GM12865 (cell line): ENCODE measurements at regions not wholly inside any gene's neighbourhood (a gene's known extent, or its start where the extent isn't known, plus 50 kb on each side); places are given as distances from the start of the nearest gene placed in this dataset.

ENCODE experiments used
- DNase-seq: peaks from one replicate; pipeline ENCODE4 v3.0.0; 2010; ENCODE audit warnings: low read depth
- H3K4me3 ChIP-seq: 2 replicates; pipeline ENCODE4 v1.5.1; 2011; ENCODE audit warnings: mild to moderate bottlenecking, low read depth, low read length, control low read depth
- CTCF ChIP-seq: IDR thresholded peaks from 2 replicates; pipeline ENCODE4 v1.5.1; 2011; ENCODE audit warnings: low read length, control low read depth, low read depth, inconsistent platforms; ENCODE audit not compliant: insufficient read depth; ENCODE audit errors: missing control alignments

- TF ChIP-seq CTCF, result no peak
- peak; percentile 96 for DNase-seq
- peak overlapping the region; percentile 61 for H3K4me3 ChIP-seq
Measured at GRCh38 chr12:92363295-92364146, 217.9 kb upstream of the BTG1 start.

GRCh38 chr12:92362785-92363184 is 217.1 kb upstream of the BTG1 start:
- TF ChIP-seq CTCF, result no peak
- peak; percentile 90 for DNase-seq
- H3K4me3 ChIP-seq, result peak overlapping the region; percentile 61

GRCh38 chr12:92362126-92362525 is 216.5 kb upstream of the BTG1 start:
- H3K4me3 ChIP-seq, result peak overlapping the region; percentile 61
- peak; percentile 10 for DNase-seq
- no peak for TF ChIP-seq CTCF

- no peak for TF ChIP-seq CTCF
- peak; percentile 32 for DNase-seq
- no peak overlapping the region for H3K4me3 ChIP-seq
Measured at GRCh38 chr12:92360543-92360942, 214.9 kb upstream of the BTG1 start.

- no peak for DNase-seq
- no peak overlapping the region for H3K4me3 ChIP-seq
- TF ChIP-seq CTCF, result no peak
Measured at GRCh38 chr12:92359581-92360209, 214.0 kb upstream of the BTG1 start.

GRCh38 chr12:92357584-92358261 is 212.1 kb upstream of the BTG1 start:
- H3K4me3 ChIP-seq, result no peak overlapping the region
- no peak for TF ChIP-seq CTCF
- DNase-seq, result no peak
